Chondrocyte (in vitro differentiated cells): ENCODE measurements at regions not wholly inside any gene's neighbourhood (a gene's known extent, or its start where the extent isn't known, plus 50 kb on each side); places are given as distances from the start of the nearest gene placed in this dataset.

ENCODE experiments used
- DNase-seq: peaks from one replicate; pipeline ENCODE4 v3.0.0; 2021; ENCODE audit warnings: mixed read lengths, low spot score
- H3K27ac Mint-ChIP-seq: one replicate; pipeline ENCODE4 v1.8.0; 2021; ENCODE audit warnings: mild to moderate bottlenecking, moderate library complexity, mixed read lengths; ENCODE audit not compliant: unreplicated experiment
- H3K27me3 Mint-ChIP-seq: 2 replicates; pipeline ENCODE4 v1.8.0; 2021; ENCODE audit warnings: low read depth, mixed read lengths
- H3K36me3 Mint-ChIP-seq: 2 replicates; pipeline ENCODE4 v1.8.0; 2021; ENCODE audit warnings: low read depth, mixed read lengths
- H3K4me1 Mint-ChIP-seq: 2 replicates; pipeline ENCODE4 v1.8.0; 2021; ENCODE audit warnings: low read depth, mild to moderate bottlenecking, mixed read lengths
- H3K4me3 Mint-ChIP-seq: one replicate; pipeline ENCODE4 v1.8.0; 2021; ENCODE audit warnings: mild to moderate bottlenecking, moderate library complexity, mixed read lengths; ENCODE audit not compliant: unreplicated experiment
- H3K9me3 Mint-ChIP-seq: 2 replicates; pipeline ENCODE4 v1.8.0; 2021; ENCODE audit warnings: low read depth, mixed read lengths
- TF ChIP-seq, protein P1 (sequence below): fragments of 200-600 bp; sonication (generic); IDR thresholded peaks from 2 replicates; pipeline ENCODE4 v1.5.0; 2021; ENCODE audit warnings: antibody characterized with exemption, mild to moderate bottlenecking, moderate library complexity

DNA sequence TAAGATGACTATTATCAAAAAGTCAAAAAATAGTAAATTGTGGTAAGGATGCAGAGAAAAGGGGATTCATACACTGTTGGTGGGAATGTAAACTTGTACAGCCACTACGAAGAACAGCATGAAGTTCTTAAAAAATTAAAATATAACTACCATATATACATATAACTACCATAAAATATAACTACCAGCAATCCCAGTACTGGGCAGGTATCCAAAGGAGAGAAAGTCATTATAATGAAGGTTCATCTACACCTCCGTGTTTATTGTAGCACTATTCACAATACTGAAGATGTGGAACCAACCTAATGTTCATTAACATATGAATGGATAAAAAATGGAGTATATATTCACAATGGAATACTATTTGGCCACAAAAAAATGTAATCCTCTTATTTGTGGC is 360.9 kb upstream of the CT83 start:
- no peak overlapping the region for H3K27ac Mint-ChIP-seq
- no peak overlapping the region for H3K4me3 Mint-ChIP-seq
- H3K36me3 Mint-ChIP-seq: no peaks in the 10 kb centered on the region
- no peaks in the 10 kb centered on the region for H3K4me1 Mint-ChIP-seq
- H3K9me3 Mint-ChIP-seq: peaks cover 3% of the 10 kb centered on the region
- TF ChIP-seq, protein P1, sequence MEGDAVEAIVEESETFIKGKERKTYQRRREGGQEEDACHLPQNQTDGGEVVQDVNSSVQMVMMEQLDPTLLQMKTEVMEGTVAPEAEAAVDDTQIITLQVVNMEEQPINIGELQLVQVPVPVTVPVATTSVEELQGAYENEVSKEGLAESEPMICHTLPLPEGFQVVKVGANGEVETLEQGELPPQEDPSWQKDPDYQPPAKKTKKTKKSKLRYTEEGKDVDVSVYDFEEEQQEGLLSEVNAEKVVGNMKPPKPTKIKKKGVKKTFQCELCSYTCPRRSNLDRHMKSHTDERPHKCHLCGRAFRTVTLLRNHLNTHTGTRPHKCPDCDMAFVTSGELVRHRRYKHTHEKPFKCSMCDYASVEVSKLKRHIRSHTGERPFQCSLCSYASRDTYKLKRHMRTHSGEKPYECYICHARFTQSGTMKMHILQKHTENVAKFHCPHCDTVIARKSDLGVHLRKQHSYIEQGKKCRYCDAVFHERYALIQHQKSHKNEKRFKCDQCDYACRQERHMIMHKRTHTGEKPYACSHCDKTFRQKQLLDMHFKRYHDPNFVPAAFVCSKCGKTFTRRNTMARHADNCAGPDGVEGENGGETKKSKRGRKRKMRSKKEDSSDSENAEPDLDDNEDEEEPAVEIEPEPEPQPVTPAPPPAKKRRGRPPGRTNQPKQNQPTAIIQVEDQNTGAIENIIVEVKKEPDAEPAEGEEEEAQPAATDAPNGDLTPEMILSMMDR: no peak
- DNase-seq: no peak
- peaks cover 4% of the 10 kb centered on the region for H3K27me3 Mint-ChIP-seq

DNA sequence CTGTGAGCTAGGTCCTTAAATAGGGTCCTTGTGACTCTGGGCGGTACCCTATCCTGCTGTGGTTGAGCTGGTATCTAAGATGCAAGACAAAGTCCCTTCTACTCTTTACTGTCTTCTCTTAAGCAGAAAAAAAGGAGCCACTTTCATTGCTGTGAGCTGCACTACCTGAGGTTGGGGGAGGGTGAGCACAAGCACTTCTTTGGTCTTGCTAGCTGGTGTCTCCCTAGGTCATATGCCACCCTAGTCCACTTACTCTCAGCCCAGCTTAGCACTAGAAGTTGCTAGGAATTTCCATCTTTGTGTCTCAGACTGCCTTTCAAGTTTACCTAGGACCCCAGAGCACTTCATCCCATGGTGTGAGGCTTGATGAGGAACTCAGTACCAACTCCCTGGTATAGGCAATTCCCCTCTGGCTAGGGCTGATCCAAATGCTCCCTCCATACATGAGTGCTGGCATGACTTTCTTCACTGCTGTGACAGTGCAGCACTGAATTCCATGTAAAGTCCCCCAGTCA is 343.6 kb upstream of the CT83 start:
- TF ChIP-seq, protein P1: no peak
- H3K36me3 Mint-ChIP-seq: no peaks in the 10 kb centered on the region

GRCh38 chrX:116801943-116802342 is 339.2 kb upstream of the CT83 start:
- no peak for DNase-seq
- TF ChIP-seq, protein P1: no peak
- Mint-ChIP-seq H3K36me3 (no peaks in the 10 kb centered on the region), H3K9me3 (peaks cover 8% of the 10 kb centered on the region), H3K4me3 (no peak overlapping the region), H3K27ac (no peak overlapping the region), H3K4me1 (no peaks in the 10 kb centered on the region), H3K27me3 (no peaks in the 10 kb centered on the region)

More for the DNA sequence above, 343.6 kb upstream of the CT83 start:
- DNase-seq: no peak
- Mint-ChIP-seq H3K27ac (no peak overlapping the region), H3K4me1 (peaks cover 7% of the 10 kb centered on the region), H3K27me3 (no peaks in the 10 kb centered on the region), H3K9me3 (peaks cover 2% of the 10 kb centered on the region), H3K4me3 (no peak overlapping the region)

DNA sequence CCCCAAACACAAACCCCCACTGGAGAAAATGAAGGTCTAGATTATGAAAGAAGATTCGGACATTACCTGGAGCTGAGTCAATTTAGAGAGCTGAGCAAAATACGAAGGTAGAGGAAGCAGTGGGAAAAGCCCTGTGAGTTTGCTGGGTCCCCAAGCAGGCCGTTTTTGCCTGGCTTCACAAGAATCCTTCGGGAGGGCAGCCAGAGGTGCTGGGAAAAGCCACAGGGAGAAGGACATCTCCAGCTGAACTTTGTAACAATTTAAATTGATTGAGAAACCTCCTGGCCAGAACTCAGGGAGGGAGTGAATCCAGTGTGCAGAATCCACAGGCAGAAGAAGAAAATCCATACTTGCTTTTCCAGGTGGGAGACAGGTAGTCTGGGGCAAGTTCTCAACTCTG is 319.1 kb upstream of the CT83 start:
- Mint-ChIP-seq H3K4me3 (no peak overlapping the region), H3K27me3 (no peaks in the 10 kb centered on the region), H3K27ac (no peak overlapping the region), H3K4me1 (no peaks in the 10 kb centered on the region), H3K9me3 (peaks cover 29% of the 10 kb centered on the region), H3K36me3 (no peaks in the 10 kb centered on the region)
- no peak for DNase-seq
- TF ChIP-seq, protein P1: no peak

DNA sequence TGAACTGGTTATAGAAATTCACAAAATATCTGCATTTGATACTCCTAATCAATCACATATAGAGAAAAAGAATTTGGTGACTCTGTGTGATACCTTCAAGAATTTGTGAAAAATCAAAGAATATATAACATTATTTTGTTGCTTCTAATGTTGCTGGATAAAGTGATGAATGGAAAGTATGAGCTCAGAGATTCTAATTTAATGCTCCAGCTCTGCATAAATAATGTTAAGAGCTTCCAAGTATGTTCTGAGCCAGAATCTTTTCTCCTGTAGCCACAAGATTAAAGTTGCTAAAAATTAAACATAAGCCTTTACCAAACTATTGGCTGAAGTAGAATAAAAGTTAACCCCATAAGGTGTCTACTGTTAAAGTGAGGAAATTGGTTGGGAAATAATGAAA is 294.7 kb upstream of the CT83 start:
- H3K36me3 Mint-ChIP-seq: no peaks in the 10 kb centered on the region
- H3K27ac Mint-ChIP-seq: no peak overlapping the region
- no peak overlapping the region for H3K4me3 Mint-ChIP-seq
- H3K27me3 Mint-ChIP-seq: no peaks in the 10 kb centered on the region
- DNase-seq: no peak
- H3K9me3 Mint-ChIP-seq: peaks cover 8% of the 10 kb centered on the region
- TF ChIP-seq, protein P1: no peak
- no peaks in the 10 kb centered on the region for H3K4me1 Mint-ChIP-seq
